ENCODE measurements at regions not wholly inside any gene's neighbourhood (a gene's known extent, or its start where the extent isn't known, plus 50 kb on each side); places are given as distances from the start of the nearest gene placed in this dataset.

- 4 to 9% methylated on average over 1 of the region's 1 CpG for WGBS, 2 experiments (ENCODE audit: low coverage in 1 of 2, low lambda C conversion rate in 2 of 2, missing lambda C conversion rate in 2 of 2)
- Histone ChIP-seq H3K9me3 (ENCODE audit: low read depth) (no peaks in the 10 kb centered on the region), H3K4me3 (no peak overlapping the region), H3K4me1 (ENCODE audit: insufficient read depth) (no peaks in the 10 kb centered on the region), H3K9ac (no peak overlapping the region), H3K27me3 (replicated peaks; ENCODE audit: insufficient read depth) (no peaks in the 10 kb centered on the region), H3K9me2 (ENCODE audit: insufficient read depth) (no peaks in the 10 kb centered on the region), H3K36me3 (ENCODE audit: low read depth) (no peaks in the 10 kb centered on the region), H3F3A (ENCODE audit: insufficient read depth) (no peaks in the 10 kb centered on the region), H3K4me2 (ENCODE audit: unreplicated experiment) (no peak overlapping the region), H3K79me2 (ENCODE audit: insufficient read depth) (no peaks in the 10 kb centered on the region), H4K20me1 (ENCODE audit: insufficient read depth) (no peaks in the 10 kb centered on the region), H3K27ac (no peak overlapping the region), H2AFZ (no peak overlapping the region)
- DNase-seq: no peak
- no peak for TF ChIP-seq EZH2 (IDR thresholded peaks at IDR 0.05; ENCODE audit: insufficient read depth, poor library complexity, severe bottlenecking)
- TF ChIP-seq EZH2phosphoT487 (IDR thresholded peaks at IDR 0.05; ENCODE audit: insufficient read depth, low read depth): no peak
- in situ Hi-C loops (cut with MboI): no loop called here
Measured at GRCh38 chr10:109678857-109679256, 244.5 kb downstream of the XPNPEP1 start.

- DNase-seq: no peak
- Histone ChIP-seq H2AFZ (no peak overlapping the region), H3K4me1 (ENCODE audit: insufficient read depth) (no peaks in the 10 kb centered on the region), H3K27ac (no peak overlapping the region), H3K79me2 (ENCODE audit: insufficient read depth) (no peaks in the 10 kb centered on the region), H4K20me1 (ENCODE audit: insufficient read depth) (no peaks in the 10 kb centered on the region), H3K27me3 (replicated peaks; ENCODE audit: insufficient read depth) (no peaks in the 10 kb centered on the region), H3K9me3 (ENCODE audit: low read depth) (no peaks in the 10 kb centered on the region), H3K36me3 (ENCODE audit: low read depth) (no peaks in the 10 kb centered on the region), H3K9me2 (ENCODE audit: insufficient read depth) (no peaks in the 10 kb centered on the region), H3K4me3 (no peak overlapping the region), H3K4me2 (ENCODE audit: unreplicated experiment) (no peak overlapping the region), H3K9ac (no peak overlapping the region), H3F3A (ENCODE audit: insufficient read depth) (no peaks in the 10 kb centered on the region)
- TF ChIP-seq EZH2 (IDR thresholded peaks at IDR 0.05; ENCODE audit: insufficient read depth, poor library complexity, severe bottlenecking) (no peak), EZH2phosphoT487 (IDR thresholded peaks at IDR 0.05; ENCODE audit: insufficient read depth, low read depth) (no peak)
- in situ Hi-C loops (cut with MboI): no loop called here
Measured at GRCh38 chr10:109676703-109677102, 246.6 kb downstream of the XPNPEP1 start.

DNA sequence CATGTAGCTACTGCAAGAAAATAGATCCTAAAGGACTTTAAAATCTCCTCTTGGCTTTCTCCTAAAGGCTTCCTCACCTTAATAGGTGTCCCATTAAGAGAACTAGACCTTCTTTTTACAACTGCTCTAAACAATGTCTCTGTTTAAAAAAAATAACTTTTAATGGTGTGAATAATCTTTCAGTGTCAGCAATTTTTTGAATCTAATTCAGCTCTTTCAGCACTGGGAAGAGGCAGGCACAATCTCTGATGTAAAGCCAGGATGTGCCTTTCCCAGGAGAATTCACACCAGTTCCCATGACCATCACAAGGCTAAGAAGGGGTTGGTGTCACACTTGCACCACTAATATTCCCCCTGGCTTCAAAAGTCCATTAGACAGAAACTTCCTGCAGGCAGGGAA lies 254.6 kb downstream of the XPNPEP1 start:
- no peaks in the 10 kb centered on the region for H3F3A ChIP-seq (ENCODE audit: insufficient read depth)
- H3K9ac ChIP-seq: no peak overlapping the region
- H3K27me3 ChIP-seq (replicated peaks; ENCODE audit: insufficient read depth): no peaks in the 10 kb centered on the region
- DNase-seq: no peak
- no peaks in the 10 kb centered on the region for H3K9me2 ChIP-seq (ENCODE audit: insufficient read depth)
- no peaks in the 10 kb centered on the region for H4K20me1 ChIP-seq (ENCODE audit: insufficient read depth)
- no peak overlapping the region for H3K4me2 ChIP-seq (ENCODE audit: unreplicated experiment)
- no peaks in the 10 kb centered on the region for H3K36me3 ChIP-seq (ENCODE audit: low read depth)
- no peaks in the 10 kb centered on the region for H3K9me3 ChIP-seq (ENCODE audit: low read depth)
- no peaks in the 10 kb centered on the region for H3K4me1 ChIP-seq (ENCODE audit: insufficient read depth)
- no peak for TF ChIP-seq EZH2 (IDR thresholded peaks at IDR 0.05; ENCODE audit: insufficient read depth, poor library complexity, severe bottlenecking)
- no peak for TF ChIP-seq EZH2phosphoT487 (IDR thresholded peaks at IDR 0.05; ENCODE audit: insufficient read depth, low read depth)
- H2AFZ ChIP-seq: no peak overlapping the region
- H3K4me3 ChIP-seq: no peak overlapping the region
- no peak overlapping the region for H3K27ac ChIP-seq
- no peaks in the 10 kb centered on the region for H3K79me2 ChIP-seq (ENCODE audit: insufficient read depth)
- in situ Hi-C loops (cut with MboI): no loop called here

DNA sequence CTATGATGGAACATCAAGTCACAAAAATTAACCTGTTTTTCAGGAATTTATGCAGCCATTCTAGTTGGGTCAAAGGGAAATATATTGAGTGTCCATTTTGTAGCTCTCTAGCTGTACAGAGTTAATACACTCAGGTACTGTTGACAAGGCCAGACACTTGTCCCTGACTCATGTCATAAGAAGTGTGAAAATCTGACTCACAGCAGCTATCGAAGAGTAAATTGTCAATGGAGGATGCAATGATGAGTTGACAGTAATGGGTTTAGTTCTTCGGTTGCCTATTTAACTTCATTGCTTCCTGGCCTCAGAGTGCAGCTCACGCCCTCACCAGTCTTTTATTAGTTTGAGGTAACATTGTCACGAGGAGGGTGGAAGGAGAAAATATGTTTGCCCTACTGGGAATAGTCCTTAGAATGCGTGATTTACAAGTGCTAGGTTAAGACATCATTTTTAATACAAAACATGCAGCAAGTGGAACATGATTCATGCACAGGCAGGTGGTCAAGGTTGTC lies 255.1 kb downstream of the XPNPEP1 start:
- Histone ChIP-seq H3K27ac (no peak overlapping the region), H3K4me3 (no peak overlapping the region), H3F3A (ENCODE audit: insufficient read depth) (no peaks in the 10 kb centered on the region), H3K36me3 (ENCODE audit: low read depth) (no peaks in the 10 kb centered on the region), H2AFZ (no peak overlapping the region), H3K27me3 (replicated peaks; ENCODE audit: insufficient read depth) (no peaks in the 10 kb centered on the region), H3K9me2 (ENCODE audit: insufficient read depth) (no peaks in the 10 kb centered on the region), H3K4me1 (ENCODE audit: insufficient read depth) (no peaks in the 10 kb centered on the region), H4K20me1 (ENCODE audit: insufficient read depth) (no peaks in the 10 kb centered on the region), H3K4me2 (ENCODE audit: unreplicated experiment) (no peak overlapping the region), H3K79me2 (ENCODE audit: insufficient read depth) (no peaks in the 10 kb centered on the region), H3K9ac (no peak overlapping the region), H3K9me3 (ENCODE audit: low read depth) (no peaks in the 10 kb centered on the region)
- 32 to 39% methylated on average over 5 of the region's 5 CpGs for WGBS, 2 experiments (ENCODE audit: low coverage in 1 of 2, low lambda C conversion rate in 2 of 2, missing lambda C conversion rate in 2 of 2)
- in situ Hi-C loops (cut with MboI): no loop called here
- TF ChIP-seq EZH2phosphoT487 (IDR thresholded peaks at IDR 0.05; ENCODE audit: insufficient read depth, low read depth) (no peak), EZH2 (IDR thresholded peaks at IDR 0.05; ENCODE audit: insufficient read depth, poor library complexity, severe bottlenecking) (no peak)
- DNase-seq: no peak

DNA sequence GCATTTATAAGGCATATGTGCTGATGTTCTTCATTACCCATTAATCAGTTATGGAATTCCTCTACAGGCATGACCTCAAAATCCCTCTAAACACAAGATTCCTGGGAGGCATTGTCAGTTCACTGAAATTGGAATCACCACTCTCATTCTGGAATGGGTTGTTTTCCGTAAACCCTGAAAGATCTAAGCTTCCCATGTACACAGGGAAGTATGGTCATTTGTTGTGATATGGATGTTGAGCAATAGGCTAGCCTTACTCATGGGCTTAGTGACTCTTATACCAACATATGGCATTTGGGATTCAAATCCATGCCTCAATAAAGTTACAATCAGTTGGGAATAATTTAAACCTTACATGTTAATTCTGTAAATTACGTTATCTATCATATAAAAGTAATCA lies 258.0 kb downstream of the XPNPEP1 start:
- Histone ChIP-seq H3K27me3 (replicated peaks; ENCODE audit: insufficient read depth) (no peaks in the 10 kb centered on the region), H3F3A (ENCODE audit: insufficient read depth) (no peaks in the 10 kb centered on the region), H3K4me3 (no peak overlapping the region), H3K36me3 (ENCODE audit: low read depth) (no peaks in the 10 kb centered on the region), H2AFZ (no peak overlapping the region), H3K4me2 (ENCODE audit: unreplicated experiment) (no peak overlapping the region), H3K9me3 (ENCODE audit: low read depth) (no peaks in the 10 kb centered on the region), H3K9me2 (ENCODE audit: insufficient read depth) (no peaks in the 10 kb centered on the region), H3K4me1 (ENCODE audit: insufficient read depth) (no peaks in the 10 kb centered on the region), H3K27ac (no peak overlapping the region), H3K9ac (no peak overlapping the region), H4K20me1 (ENCODE audit: insufficient read depth) (no peaks in the 10 kb centered on the region), H3K79me2 (ENCODE audit: insufficient read depth) (no peaks in the 10 kb centered on the region)
- in situ Hi-C loops (cut with MboI): no loop called here
- TF ChIP-seq EZH2 (IDR thresholded peaks at IDR 0.05; ENCODE audit: insufficient read depth, poor library complexity, severe bottlenecking): no peak
- TF ChIP-seq EZH2phosphoT487 (IDR thresholded peaks at IDR 0.05; ENCODE audit: insufficient read depth, low read depth): no peak
- 20 to 23% methylated on average over 2 of the region's 2 CpGs for WGBS, 2 experiments (ENCODE audit: low coverage in 1 of 2, low lambda C conversion rate in 2 of 2, missing lambda C conversion rate in 2 of 2)
- DNase-seq: no peak

Data from GM23248 (cell line).